ACHN (cell line): ENCODE measurements at regions not wholly inside any gene's neighbourhood (a gene's known extent, or its start where the extent isn't known, plus 50 kb on each side); places are given as distances from the start of the nearest gene placed in this dataset.

ENCODE experiments used
- DNase-seq: peaks from one replicate; pipeline ENCODE4 v3.0.0-alpha.2; 2015
- in situ Hi-C: cut with HindIII; loops from 2 replicates; pipeline ENCODE4 v1.10.0; 2017; ENCODE audit warnings: low sequenced_read_pairs, low pct_ligation_motif_present, low pct_unique_long_range_greater_than_20kb

- in situ Hi-C loops = no loop called here
- no peak for DNase-seq
Measured at GRCh38 chr2:104570259-104570658, 283.7 kb upstream of the POU3F3 start.

DNA sequence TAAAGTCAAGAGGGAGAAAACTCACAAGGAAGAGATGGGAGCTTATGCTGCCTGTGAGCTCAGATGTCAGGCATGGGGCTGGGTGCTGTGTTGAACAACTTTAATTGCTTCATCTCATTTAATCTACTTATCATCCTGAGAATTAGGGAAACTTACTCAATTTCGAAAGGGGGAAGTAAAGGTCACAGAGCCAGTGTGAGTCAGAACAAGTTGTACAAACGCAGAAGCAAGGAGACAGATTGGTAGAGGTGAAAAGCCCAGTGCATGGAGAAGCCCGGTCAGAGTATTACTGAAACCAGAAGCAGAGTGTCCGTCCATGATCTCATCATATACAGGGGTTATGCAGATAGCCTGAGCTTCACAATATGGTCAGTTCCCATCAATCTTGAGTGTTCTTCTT is 281.1 kb upstream of the POU3F3 start:
- DNase-seq = no peak
- in situ Hi-C loops = no loop called here

DNA sequence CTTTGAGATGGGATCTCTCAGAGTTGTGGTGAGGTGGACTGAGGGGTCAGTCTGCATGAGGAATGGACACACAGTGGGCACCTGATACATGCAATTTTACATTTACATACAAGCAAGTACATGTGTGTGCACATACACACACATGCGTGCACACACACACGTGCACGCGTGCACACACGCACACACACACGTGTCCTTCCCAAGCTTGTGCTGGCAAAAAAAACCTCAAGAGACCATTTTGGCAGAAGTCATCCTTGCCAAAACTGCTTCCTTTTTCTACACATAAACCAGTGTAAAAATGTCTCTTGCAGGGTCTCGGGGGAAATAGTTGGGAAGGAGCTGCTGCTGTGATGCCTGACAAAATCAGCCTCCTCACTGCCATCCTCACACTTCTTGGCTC is 279.5 kb upstream of the POU3F3 start:
- no peak for DNase-seq
- in situ Hi-C loops = no loop called here

GRCh38 chr2:104577143-104577542 is 276.8 kb upstream of the POU3F3 start:
- in situ Hi-C loops = no loop called here

GRCh38 chr2:104582471-104582870 is 271.4 kb upstream of the POU3F3 start:
- DNase-seq = no peak
- in situ Hi-C loops = no loop called here

More at GRCh38 chr2:104577143-104577542, 276.8 kb upstream of the POU3F3 start:
- no peak for DNase-seq

- in situ Hi-C loops = no loop called here
Measured at GRCh38 chr2:104583811-104584210, 270.1 kb upstream of the POU3F3 start.

DNA sequence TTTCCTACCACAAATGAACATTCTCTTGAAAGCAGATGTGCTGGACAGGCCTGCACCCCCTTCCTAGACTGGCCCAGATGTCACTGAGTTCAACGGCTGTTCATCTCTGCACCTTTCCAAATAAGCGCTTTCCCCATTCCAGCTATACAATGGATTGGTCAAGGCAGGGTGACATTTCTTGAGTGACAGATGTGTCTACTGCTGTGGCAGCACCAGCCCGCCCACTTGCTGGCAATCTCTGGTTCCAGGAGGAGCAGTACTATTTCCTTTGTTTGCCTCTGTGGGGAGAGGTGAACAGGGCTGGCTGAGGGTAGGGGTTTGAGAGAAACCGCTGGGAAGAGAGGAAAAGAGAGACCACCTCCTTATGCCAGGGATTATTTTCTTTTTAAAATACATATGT is 269.5 kb upstream of the POU3F3 start:
- in situ Hi-C loops = no loop called here

More at GRCh38 chr2:104583811-104584210, 270.1 kb upstream of the POU3F3 start:
- no peak for DNase-seq

GRCh38 chr2:104595576-104595975 is 258.3 kb upstream of the POU3F3 start:
- in situ Hi-C loops = no loop called here
- DNase-seq = no peak

More for the DNA sequence above, 269.5 kb upstream of the POU3F3 start:
- no peak for DNase-seq

DNA sequence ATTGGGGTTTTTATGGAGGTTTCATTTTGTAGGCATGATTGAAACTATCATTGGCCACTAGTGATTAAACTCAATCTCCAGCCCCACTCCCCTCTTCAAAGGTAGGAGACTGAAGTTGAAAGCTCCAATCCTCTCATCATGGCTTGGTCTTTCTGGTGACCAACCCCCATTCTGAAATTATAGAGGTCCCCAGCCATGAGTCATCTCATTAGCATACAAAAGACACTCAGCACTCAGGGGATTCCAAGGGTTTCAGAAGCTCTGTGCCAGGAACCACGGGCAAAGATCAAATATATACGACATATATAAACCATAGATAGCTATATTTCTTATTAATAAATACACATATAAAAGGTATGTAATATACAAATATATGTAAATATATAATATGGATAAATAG is 256.0 kb upstream of the POU3F3 start:
- in situ Hi-C loops = no loop called here
- no peak for DNase-seq

- no peak for DNase-seq
- in situ Hi-C loops = no loop called here
Measured at GRCh38 chr2:104598636-104599035, 255.3 kb upstream of the POU3F3 start.

- DNase-seq = no peak
Measured at GRCh38 chr2:104599787-104600510, 254.0 kb upstream of the POU3F3 start.

DNA sequence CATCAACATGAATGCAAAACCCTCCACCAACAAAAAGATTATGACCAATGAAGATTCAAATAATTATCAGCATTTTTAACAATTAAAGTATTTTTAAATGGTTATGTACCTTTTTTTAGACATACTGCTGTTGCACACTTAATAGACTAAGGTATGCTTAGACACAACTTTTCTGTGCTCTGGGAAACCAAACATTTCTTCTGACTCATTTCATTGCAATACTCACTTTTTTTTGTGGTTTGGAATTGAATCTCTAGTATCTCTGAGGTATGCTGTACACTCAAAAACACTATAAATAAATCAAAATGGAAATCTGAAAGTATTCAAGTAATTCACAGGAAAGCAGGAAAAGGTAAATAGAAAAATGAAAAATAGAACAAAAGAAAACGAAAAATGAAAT is 247.9 kb upstream of the POU3F3 start:
- DNase-seq = no peak
- in situ Hi-C loops = no loop called here

More at GRCh38 chr2:104599787-104600510, 254.0 kb upstream of the POU3F3 start:
- in situ Hi-C loops = no loop called here

DNA sequence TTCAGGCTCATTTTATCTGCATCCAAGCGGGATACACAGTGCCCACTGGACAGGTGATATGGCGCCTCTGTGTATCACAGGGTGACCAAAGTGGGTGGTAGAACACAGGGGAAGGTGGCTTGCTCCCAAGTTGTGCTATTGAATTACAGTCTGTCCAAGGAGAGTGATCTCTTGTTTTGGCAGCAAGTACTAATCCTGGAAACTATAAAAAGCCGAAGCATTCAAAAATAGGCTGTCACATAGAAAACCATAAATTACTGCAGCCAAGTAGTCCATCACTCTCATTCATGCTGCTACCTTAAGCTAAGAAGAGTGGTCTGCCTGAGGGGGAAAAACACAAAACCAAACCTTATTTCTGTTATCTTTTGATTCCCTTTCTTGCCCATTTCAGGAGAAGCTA is 237.1 kb upstream of the POU3F3 start:
- no peak for DNase-seq
- in situ Hi-C loops = no loop called here

DNA sequence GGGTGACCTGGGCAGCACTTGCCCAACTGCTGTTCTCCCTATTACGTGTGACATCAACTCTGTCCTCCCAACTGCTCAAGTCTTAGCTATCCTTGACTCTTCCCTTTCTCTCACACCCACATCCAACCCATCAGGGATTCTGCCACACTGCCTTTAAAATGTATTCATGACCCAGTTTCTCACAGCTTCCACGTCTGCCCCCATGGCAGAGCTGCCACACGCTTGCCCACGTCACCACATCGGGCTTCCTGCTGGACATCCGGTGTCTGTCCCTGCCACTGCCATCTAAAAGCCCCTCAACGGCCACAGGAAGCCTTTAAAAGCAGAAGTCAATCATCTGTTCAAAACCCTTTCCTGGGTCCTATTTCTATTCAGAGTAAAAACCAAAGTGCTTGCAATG is 233.1 kb upstream of the POU3F3 start:
- in situ Hi-C loops = no loop called here
- DNase-seq = no peak

GRCh38 chr2:104635608-104636007 is 218.3 kb upstream of the POU3F3 start:
- no peak for DNase-seq
- in situ Hi-C loops = no loop called here

- in situ Hi-C loops = no loop called here
Measured at GRCh38 chr2:104638190-104638858, 215.6 kb upstream of the POU3F3 start.

DNA sequence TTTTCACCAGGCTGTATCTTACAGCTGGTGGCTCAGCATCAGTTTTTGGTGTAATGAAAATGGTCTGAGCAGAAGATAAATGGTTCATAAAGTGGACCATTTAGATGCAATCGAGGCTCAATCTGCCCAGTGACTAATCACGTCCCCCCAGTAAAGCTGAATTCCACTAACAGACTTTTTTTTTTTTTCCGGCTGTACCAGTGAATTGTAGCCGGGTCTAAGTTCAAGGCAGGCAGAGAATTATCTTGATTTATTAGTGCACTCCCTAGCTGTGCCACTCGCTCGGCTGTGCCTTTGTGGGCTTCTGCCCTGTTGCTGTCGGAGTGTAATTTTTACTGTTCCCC is 215.1 kb upstream of the POU3F3 start:
- in situ Hi-C loops = no loop called here
- no peak for DNase-seq

More at GRCh38 chr2:104638190-104638858, 215.6 kb upstream of the POU3F3 start:
- no peak for DNase-seq

DNA sequence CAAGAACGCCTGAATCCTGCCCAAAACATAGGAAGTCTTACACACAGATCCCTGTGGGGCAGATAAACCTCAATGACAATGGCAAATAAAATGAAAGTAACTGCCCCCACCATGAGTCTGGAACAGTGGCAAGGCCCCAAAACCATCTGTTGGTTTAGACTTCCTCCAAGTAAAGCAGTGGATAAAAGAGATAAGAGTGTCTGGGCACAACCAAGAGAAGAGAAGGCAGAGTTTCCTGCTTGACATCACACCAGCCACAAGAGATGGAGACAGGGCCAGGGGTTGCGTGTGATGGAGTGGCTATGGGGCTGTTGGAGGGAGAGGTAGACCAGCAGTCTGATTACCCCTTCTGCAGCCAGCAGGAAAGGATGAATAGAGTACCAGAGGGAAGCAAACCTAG is 212.1 kb upstream of the POU3F3 start:
- DNase-seq = no peak
- in situ Hi-C loops = no loop called here

GRCh38 chr2:104648376-104648775 is 205.5 kb upstream of the POU3F3 start:
- in situ Hi-C loops = no loop called here

GRCh38 chr2:104649866-104650265 is 204.0 kb upstream of the POU3F3 start:
- no peak for DNase-seq
- in situ Hi-C loops = no loop called here

More at GRCh38 chr2:104648376-104648775, 205.5 kb upstream of the POU3F3 start:
- DNase-seq = no peak
